ENCODE measurements at regions not wholly inside any gene's neighbourhood (a gene's known extent, or its start where the extent isn't known, plus 50 kb on each side); places are given as distances from the start of the nearest gene placed in this dataset.

DNA sequence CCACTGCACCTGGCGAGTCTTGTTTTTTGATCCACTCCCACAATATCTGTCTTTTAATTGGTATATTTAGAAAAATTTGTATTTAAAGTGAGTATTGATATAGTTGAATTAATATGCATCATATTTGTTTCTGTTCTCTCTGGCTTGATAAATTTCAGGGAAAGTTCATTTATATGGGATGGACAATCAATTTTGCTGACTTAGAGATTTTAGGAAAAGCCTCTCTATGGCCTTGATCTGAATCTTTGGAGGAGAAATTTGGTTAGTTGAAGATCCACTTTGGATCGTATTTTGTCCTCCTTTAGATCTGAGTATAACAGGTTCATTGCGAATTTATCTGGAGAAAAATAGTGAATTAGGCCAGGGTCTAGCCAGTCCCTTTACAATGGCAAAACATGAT, 67.2 kb downstream of the SPRY2 start:
- TF ChIP-seq CTCF (IDR thresholded peaks at IDR 0.05) (no peak), POLR2A (IDR thresholded peaks at IDR 0.05) (no peak)
- Histone ChIP-seq H3K27ac (no peak overlapping the region), H3K4me3 (no peak overlapping the region), H3K27me3 (no peaks in the 10 kb centered on the region), H3K36me3 (no peaks in the 10 kb centered on the region), H3K4me1 (no peaks in the 10 kb centered on the region), H3K9me3 (peaks cover 0 to 10% (median 0%) of the 10 kb centered on the region in 4 donors)
- 89% methylated on average over 3 of the region's 3 CpGs for WGBS (ENCODE audit: insufficient coverage, low coverage, low lambda C conversion rate, missing lambda C conversion rate)
- no peak for ATAC-seq
- intact Hi-C loops (cut with DNase I): no loop called here
- DNase-seq: no peak

DNA sequence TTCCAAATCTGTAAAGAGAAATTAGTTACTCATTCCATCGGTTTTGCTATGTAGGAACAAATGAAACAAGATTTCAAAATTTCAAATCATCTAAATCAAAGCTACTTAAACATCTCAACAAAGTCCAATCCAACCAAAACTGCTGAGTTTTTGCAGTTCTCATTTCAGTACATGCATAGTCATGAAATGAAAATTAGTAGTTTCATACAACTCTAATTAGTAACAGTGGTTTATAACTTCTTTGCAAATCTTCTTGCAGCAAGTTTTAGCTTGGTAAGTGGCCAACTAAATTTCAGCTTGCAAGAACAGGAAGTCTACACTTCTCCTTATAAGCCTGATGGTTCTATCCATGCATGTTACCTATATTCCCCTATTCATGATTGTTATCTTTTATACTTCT, 75.6 kb downstream of the SPRY2 start:
- Histone ChIP-seq H3K4me1 (no peaks in the 10 kb centered on the region), H3K9me3 (no peaks in the 10 kb centered on the region), H3K27me3 (no peaks in the 10 kb centered on the region), H3K4me3 (no peak overlapping the region), H3K27ac (no peak overlapping the region), H3K36me3 (no peaks in the 10 kb centered on the region)
- WGBS (ENCODE audit: insufficient coverage, low coverage, low lambda C conversion rate, missing lambda C conversion rate): 77% methylated on average over 1 of the region's 1 CpG
- DNase-seq (no peak), ATAC-seq (no peak)
- intact Hi-C loops (cut with DNase I): no loop called here
- TF ChIP-seq POLR2A (IDR thresholded peaks at IDR 0.05) (no peak), CTCF (IDR thresholded peaks at IDR 0.05) (no peak)

DNA sequence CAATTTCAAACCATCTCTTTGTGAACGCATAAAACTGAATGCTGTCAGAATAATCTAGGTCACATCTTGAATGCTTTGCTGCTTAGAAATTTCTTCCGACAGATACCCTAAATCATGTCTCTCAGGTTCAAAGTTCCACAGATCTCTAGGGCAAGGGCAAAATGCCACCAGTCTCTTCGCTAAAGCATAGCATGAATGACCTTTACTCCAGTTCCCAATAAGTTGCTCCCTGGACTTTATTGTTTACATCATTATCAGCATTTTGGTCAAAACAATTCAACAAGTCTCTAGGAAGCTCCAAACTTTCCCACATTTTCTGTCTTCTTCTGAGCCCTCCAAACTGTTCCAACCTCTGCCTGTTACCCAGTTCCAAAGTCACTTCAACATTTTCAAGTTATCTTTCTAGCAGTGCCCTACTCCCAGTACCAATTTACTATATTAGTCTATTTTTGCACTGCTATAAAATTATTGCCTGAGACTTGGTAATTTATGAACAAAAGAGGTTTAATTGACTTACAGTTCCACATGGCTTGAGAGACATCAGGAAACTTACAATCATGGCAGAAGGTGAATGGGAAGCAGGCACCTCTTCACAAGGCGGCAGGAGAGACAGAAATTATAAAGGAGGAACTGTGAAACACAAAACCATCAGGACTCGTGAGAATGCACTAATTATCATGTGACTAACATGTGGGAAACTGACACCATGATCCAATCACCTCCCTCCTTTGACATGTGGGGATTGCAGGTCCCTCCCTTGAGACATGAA, 77.0 kb downstream of the SPRY2 start:
- DNase-seq (no peak), ATAC-seq (peak; percentile 27 to 73 (median 54))
- Histone ChIP-seq H3K36me3 (no peaks in the 10 kb centered on the region), H3K27me3 (no peaks in the 10 kb centered on the region), H3K4me1 (peaks cover 0 to 5% (median 0%) of the 10 kb centered on the region in 4 donors), H3K4me3 (no peak overlapping the region), H3K27ac (peak overlapping the region in 1 of 3 donors; percentile 20), H3K9me3 (no peaks in the 10 kb centered on the region)
- 45% methylated on average over 5 of the region's 5 CpGs for WGBS (ENCODE audit: insufficient coverage, low coverage, low lambda C conversion rate, missing lambda C conversion rate)
- no peak for TF ChIP-seq POLR2A (IDR thresholded peaks at IDR 0.05)
- no peak for TF ChIP-seq CTCF (IDR thresholded peaks at IDR 0.05)
- intact Hi-C loops (cut with DNase I): no loop called here

- H3K27ac ChIP-seq: no peak overlapping the region
- no peak for DNase-seq
- 70% methylated on average over 2 of the region's 5 CpGs for WGBS (ENCODE audit: insufficient coverage, low coverage, low lambda C conversion rate, missing lambda C conversion rate)
- TF ChIP-seq POLR2A (IDR thresholded peaks at IDR 0.05): no peak
- no peak for TF ChIP-seq CTCF (IDR thresholded peaks at IDR 0.05)
- no peaks in the 10 kb centered on the region for H3K9me3 ChIP-seq
- peaks cover 0 to 7% (median 0%) of the 10 kb centered on the region in 4 donors for H3K4me1 ChIP-seq
- no peaks in the 10 kb centered on the region for H3K36me3 ChIP-seq
- no peak for ATAC-seq
- H3K4me3 ChIP-seq: no peak overlapping the region
- H3K27me3 ChIP-seq: no peaks in the 10 kb centered on the region
- intact Hi-C loops (cut with DNase I): no loop called here
Observed at GRCh38 chr13:80262051-80262695, 78.8 kb downstream of the SPRY2 start.
